ENCODE measurements at regions not wholly inside any gene's neighbourhood (a gene's known extent, or its start where the extent isn't known, plus 50 kb on each side); places are given as distances from the start of the nearest gene placed in this dataset.

GRCh38 chr10:120641695-120642094 lies 184.7 kb downstream of the PLPP4 start:
- DNase-seq: no peak
- intact Hi-C loops (cut with DNase I): no loop called here

GRCh38 chr10:120643351-120643750 lies 186.3 kb downstream of the PLPP4 start:
- intact Hi-C loops (cut with DNase I): no loop called here
- DNase-seq: no peak

- DNase-seq: no peak
These were observed 187.8 kb downstream of the PLPP4 start for GRCh38 chr10:120644556-120645410.

GRCh38 chr10:120646159-120646732 lies 189.2 kb downstream of the PLPP4 start:
- DNase-seq: no peak
- intact Hi-C loops (cut with DNase I): no loop called here

More at GRCh38 chr10:120644556-120645410, 187.8 kb downstream of the PLPP4 start:
- intact Hi-C loops (cut with DNase I): no loop called here

- DNase-seq: no peak
- intact Hi-C loops (cut with DNase I): no loop called here
These were observed 189.9 kb downstream of the PLPP4 start for GRCh38 chr10:120646738-120647456.

- intact Hi-C loops (cut with DNase I): no loop called here
- no peak for DNase-seq
These were observed 193.8 kb downstream of the PLPP4 start for GRCh38 chr10:120650705-120651399.

GRCh38 chr10:120656107-120656506 lies 195.1 kb upstream of the WDR11 start:
- no peak for DNase-seq
- intact Hi-C loops (cut with DNase I): no loop called here

- intact Hi-C loops (cut with DNase I): no loop called here
- DNase-seq: no peak
These were observed 193.8 kb upstream of the WDR11 start for GRCh38 chr10:120657371-120657770.

GRCh38 chr10:120658943-120659885 lies 191.9 kb upstream of the WDR11 start:
- DNase-seq: no peak
- intact Hi-C loops (cut with DNase I): no loop called here

GRCh38 chr10:120666308-120666707 lies 184.9 kb upstream of the WDR11 start:
- no peak for DNase-seq
- intact Hi-C loops (cut with DNase I): no loop called here

GRCh38 chr10:120667276-120667675 lies 183.9 kb upstream of the WDR11 start:
- DNase-seq: no peak
- intact Hi-C loops (cut with DNase I): no loop called here

GRCh38 chr10:120671491-120671890 lies 179.7 kb upstream of the WDR11 start:
- DNase-seq: no peak

GRCh38 chr10:120683454-120683853 lies 167.7 kb upstream of the WDR11 start:
- no peak for DNase-seq
- intact Hi-C loops (cut with DNase I): no loop called here

More at GRCh38 chr10:120671491-120671890, 179.7 kb upstream of the WDR11 start:
- intact Hi-C loops (cut with DNase I): no loop called here

GRCh38 chr10:120684226-120684625 lies 166.9 kb upstream of the WDR11 start:
- no peak for DNase-seq
- intact Hi-C loops (cut with DNase I): no loop called here

GRCh38 chr10:120685136-120685535 lies 166.0 kb upstream of the WDR11 start:
- intact Hi-C loops (cut with DNase I): no loop called here

GRCh38 chr10:120688928-120689327 lies 162.2 kb upstream of the WDR11 start:
- intact Hi-C loops (cut with DNase I): no loop called here
- no peak for DNase-seq

More at GRCh38 chr10:120685136-120685535, 166.0 kb upstream of the WDR11 start:
- no peak for DNase-seq

- intact Hi-C loops (cut with DNase I): no loop called here
- DNase-seq: peak in 1 of 10 donors; percentile 13
These were observed 161.2 kb upstream of the WDR11 start for GRCh38 chr10:120689777-120690529.

- no peak for DNase-seq
- intact Hi-C loops (cut with DNase I): no loop called here
These were observed 159.5 kb upstream of the WDR11 start for GRCh38 chr10:120691625-120692024.

- intact Hi-C loops (cut with DNase I): no loop called here
- no peak for DNase-seq
These were observed 150.7 kb upstream of the WDR11 start for GRCh38 chr10:120700426-120700825.
